ENCODE measurements at regions not wholly inside any gene's neighbourhood (a gene's known extent, or its start where the extent isn't known, plus 50 kb on each side); places are given as distances from the start of the nearest gene placed in this dataset.
"Not testable (repeated sequence)": the region's sequence is repeated elsewhere in the genome, so short reads cannot be mapped to it uniquely, and the experiment has no call there.

DNA sequence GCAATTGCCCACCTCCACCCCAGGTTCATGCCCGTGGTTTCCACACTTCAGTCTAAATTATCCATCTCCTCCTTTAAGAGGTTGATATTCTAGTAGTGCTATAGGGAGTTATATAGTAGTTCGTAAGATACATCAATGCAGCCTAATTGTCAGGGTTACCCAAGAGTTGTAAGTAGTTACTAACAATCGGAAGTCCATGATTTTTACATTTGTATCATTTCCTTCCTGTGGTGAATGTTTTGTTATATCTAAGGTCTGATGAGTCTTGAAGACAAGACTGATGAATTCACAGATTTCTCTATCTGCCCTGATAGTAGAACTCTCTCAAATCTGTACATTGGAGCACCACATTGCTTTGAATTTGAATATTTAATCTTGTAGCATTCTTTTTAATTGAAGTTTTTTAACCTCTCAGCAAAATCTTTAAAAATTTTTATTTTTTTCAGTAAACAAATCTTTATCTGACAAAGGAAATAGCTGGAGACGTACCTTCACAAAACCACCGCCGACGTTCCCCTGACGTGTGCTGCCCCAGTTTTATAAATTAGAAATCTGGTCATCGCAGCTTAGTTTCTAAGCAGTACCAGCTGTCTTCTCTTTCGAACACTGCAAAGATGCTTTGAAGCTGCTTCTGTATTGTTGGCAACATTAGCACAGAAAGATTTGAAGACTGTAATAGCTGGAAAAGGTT, 264.5 kb downstream of the SOCS6 start:
- DNase-seq = peak; percentile 81

DNA sequence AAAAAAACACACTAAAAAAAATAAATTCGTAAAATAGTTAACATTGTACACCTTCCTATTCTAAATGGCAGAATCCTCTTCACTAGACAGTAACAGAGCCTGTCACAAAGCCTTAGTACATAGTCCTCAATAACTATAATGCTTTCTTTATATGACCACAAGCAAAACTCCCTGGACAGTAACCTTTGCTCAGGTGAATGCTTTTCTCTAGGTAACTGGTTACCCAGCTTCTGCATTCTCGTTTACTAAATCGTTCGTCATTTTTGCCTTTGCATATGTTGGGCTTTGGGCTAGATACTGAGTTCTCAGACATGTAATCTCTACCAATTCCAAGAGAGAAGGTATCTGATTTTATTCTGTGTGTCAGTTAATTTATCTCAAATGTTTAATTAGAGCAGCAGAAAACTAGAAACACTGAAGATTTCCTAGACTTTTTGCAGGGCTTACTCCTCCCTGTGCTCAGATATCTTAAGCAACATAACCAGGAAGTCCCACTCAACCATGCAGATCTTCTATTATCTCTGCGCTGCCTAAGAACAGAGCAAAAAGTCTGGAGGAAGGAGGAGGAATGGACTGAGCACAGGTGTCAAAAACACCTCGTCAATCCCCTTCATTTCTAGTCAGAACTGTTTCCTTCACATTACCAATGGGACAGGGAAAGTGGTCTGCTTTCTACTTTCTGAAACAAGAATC, 247.7 kb downstream of the SOCS6 start:
- no peak for DNase-seq

DNA sequence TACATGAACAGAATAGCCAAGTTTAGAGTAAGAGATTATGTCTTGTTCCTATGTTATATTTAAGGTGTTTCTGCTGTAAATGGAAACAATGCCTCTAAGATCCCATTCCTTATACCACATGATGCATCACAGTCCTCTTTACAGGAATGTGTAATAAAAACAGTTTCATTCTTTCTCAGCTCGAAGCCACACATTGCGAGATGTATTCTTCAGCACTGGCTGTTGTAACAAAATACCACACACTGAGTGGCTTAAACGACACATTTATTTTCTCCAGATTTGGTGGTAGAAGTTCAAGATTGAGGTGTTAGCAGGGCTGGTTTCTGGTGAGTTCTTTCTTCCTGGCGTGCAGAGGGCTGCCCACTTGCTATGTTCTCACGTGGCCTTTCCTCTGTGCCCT, 246.2 kb downstream of the SOCS6 start:
- DNase-seq = no peak

DNA sequence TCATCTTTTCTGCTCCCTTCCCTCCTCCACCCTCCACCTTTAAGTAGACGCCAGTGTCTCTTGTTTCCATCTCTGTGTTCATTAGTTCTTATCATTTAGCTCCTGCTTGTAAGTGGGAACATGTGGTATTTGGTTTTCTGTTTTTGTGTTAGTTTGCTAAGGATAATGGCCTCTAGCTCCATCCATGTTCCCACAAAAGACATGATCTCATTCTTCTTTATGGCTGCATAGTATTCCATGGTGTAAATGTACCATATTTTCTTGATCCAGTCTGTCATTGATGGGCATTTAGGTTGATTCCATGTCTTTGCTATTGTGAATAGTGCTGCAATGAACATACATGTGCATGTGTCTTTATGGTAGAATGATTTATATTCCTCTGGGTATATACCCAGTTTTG, 236.5 kb downstream of the SOCS6 start:
- DNase-seq = not testable (repeated sequence)

DNA sequence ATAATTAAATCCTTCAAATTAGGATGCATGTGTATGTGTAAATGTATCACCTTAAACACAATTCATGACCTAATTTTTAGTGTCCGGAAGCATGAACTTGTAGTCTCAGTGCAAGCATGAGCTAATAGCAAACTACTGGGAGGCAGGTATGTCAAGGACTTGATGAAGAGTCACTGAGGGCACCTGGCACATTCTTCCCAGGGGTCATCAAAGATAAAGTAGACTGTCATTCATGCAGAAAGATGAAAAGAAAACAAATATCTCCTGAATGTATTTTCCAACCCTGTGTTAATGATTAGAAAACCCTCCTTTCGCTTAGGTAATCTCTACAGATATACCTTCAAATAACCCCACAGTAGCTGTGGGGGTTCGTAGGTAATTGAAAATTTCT, 234.9 kb downstream of the SOCS6 start:
- DNase-seq = no peak

DNA sequence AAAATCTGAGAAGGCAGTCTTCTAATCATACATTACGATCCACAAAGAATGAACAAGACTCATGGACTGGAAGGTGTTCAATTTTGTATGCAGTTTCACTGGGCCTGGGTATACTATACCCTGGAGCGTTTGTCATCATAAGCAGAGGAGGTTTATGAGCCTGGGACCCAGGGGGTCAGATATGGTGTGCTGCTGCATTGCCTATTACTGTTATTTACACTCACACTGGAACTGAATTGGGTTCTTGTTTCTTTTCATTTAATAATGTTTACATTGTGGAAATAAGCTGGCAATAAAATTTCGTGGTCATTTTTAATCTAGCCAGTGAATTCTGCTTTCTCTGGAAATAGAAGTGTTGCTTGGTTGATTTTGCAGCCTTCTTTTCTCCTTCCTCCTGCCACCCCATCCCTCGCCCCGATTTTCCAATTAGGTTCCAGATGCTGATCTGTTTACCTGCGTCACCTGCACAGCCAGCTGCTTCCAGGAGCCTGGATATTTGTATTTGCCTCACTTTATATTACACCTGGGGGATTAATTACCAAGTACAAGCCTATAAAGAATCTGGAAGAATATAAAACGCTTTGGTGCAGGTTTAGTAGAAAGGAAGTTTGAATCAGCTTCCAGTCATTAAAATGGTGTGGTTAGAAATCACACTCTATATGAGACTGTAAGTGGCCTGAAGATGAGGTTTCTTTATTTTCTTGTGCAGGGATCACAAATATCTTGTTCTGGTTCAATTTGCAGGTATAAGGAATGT, 234.4 kb downstream of the SOCS6 start:
- peak; percentile 87 for DNase-seq

DNA sequence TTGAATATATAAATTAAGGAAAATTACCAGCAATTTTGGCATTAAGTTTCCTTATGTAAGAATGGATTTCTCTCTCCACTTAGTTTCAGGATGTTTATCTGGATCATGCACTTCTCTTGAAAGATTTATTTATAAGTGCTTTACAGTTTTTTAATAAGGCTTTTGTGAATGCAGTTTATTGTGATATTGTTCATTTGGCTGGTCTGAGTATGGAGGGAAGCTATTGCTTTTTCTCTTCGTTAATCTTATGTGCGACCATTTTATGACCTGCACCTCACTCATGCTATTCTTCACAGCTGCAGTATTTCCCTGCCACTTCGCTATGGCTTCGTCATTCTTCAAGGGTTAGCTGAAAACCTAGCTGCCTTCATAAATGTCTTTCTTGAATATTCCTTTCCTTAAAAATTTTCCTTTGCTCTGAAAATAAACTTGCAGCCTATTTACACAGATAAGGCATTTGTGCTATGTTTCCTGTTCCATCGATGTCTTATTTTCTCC, 233.4 kb downstream of the SOCS6 start:
- DNase-seq = peak; percentile 14

DNA sequence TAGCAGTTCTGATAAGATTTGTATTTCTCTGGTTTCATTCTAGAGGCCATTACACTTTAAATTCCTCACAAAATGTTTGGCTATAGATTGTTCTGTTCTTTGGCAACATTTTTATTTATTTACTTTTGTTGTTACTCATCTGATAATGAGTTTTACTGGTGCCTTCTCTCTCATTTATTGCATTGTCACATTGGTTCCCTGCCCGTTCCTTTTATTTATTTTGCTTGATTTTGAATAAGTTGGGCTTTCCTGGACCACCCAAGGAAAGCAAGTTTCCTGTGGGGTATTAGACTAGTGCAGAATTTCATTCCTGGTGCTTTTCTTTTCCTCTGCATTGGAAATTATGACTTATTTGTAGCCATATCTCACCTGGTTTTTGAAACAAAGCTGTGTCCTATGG, 232.0 kb downstream of the SOCS6 start:
- DNase-seq = no peak

DNA sequence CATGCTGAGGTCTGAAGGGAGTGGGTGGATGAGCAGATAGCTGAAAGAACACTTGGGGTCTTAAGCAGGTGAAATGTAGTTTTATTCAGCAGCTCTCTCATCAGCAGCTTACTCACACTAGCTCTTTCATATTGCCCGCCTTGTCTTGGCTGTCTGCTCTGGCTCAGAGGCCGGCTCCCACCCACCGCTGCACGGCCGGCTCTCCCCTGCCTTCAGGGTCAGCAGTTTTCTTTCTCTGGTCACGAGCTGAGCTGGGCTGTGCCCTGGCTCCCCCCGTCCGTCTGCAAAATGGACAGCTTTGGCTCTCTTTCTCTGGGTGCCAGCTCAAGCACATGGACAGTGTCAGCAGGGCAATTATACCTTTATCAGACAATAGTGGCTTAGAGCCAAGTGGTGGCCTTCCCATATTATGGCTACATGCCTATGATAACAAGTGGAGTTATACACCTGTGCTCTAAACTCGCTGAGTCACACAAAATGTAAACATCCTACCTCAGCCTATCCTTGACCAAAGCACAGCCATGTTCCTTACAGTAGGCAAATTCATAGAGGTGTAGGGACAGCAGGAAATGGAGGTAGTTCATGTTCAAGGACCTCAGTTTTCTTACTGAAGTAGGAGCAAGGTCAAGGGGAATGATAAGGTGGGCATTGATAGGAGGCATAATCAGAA, 224.8 kb downstream of the SOCS6 start:
- no peak for DNase-seq

DNA sequence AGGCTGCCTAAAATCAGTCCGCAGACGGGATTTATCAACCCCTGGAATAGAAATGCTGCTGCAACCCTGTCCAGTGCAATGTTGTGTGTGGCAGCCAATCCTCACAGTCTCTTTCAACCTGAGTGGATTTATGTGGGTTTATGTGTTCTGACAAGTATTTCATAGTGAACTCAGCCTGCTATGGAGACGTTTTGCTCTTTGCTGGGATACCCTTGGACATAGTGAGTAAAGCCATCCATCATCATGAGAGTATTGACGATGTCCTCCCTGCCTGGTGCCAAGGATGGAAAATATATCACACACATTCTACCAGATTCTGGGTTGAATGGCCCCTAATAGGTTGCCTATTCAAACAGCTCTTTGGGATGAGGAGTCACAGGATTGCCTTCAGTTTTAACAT, 219.1 kb downstream of the SOCS6 start:
- DNase-seq = no peak

DNA sequence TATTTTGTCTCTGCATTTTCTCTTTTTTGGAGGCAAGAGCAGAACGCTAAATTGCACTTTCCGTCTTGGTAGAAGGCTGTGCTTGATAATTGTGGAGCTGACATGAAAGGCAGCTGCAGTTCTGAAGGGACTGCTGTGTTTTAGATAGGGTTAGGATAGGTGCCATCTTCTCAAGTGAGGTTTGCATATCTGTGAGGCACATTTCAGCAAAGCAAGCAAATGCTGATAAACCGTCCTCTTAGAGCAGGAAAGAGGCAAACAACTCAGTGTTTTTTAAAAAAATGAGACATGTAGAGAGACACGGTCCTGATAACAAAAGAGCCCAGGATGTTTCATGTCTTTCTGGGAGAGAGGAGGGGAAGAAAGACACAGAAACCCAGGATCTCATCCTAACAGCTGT, 217.7 kb downstream of the SOCS6 start:
- DNase-seq = no peak

DNA sequence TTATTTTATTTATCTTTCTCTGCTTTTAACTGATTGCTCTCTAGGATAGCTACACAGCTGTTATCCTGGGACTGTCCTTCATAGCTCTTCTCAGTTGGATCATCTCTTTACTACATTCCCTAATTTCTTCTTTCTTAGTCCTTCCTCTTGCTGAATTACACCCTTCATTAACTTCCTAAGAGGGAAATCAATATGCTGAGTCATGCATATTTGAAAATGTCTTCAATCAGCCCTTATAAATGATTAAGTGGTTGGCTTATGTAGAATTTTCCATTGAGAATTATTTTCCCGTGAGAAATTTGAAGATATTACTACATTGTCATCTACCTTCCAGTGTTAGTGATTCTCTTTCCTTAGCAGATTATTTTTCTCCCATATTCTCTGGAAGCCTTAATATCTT, 214.2 kb downstream of the SOCS6 start:
- DNase-seq = no peak

DNA sequence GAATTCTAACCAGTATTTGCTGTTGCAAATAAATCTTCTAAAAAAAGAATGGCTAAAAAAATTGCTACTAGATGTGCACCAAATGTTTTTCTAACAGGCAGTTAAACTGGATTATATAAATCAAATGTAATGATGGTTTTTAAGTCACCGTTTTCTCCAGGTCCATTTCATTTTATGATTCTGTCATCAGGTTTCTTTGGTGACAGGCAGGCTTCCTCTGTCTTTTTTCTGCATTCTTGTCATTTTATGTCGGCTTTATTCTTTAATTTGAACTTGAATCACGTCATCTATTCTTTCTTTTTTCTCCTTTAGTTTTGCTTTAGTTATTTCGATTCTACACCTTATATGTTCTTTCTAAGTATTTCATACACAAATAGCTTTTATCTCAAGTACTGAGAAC, 212.5 kb downstream of the SOCS6 start:
- no peak for DNase-seq

DNA sequence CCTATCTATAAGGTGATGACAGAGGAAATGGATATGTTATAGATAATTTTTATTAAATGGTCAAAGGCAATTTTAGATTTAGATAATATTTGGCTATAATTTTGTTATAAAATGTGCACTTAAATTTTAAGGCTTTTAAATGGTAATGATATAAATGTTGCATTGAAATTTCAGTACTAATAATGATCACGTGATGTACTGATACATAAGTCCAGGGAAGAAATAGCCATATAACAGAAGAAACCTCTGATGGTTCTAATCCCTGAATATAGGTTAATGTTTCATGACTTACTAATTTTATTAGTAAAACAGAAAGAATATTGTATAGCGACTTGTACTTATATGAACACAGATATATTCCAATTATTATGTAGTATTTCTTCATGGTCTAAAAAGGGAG, 211.9 kb downstream of the SOCS6 start:
- DNase-seq = no peak

DNA sequence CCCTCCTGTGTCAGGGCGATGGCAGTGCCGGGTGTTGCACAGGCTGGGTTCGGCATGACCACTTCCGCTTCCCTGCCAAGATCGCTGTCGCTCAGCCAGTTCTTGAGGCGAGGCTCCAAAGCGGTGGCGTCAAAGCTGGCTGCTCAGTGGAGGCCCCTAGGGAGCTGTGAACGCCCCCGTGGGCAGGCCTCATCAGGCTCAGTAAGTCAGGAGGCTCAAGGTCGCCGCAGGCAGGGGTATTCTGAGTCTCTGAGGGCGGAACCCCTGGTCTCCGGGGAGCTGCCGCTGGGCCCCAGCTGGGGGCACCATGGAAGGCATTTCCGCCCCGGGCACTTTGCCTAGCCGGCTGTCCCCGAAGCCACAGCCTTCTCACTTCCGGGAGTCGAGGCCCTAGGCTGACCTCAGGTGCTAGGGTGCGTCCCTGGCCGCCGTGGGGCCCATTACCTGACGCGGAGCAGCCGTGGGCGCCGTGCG, 210.4 kb downstream of the SOCS6 start:
- no peak for DNase-seq

DNA sequence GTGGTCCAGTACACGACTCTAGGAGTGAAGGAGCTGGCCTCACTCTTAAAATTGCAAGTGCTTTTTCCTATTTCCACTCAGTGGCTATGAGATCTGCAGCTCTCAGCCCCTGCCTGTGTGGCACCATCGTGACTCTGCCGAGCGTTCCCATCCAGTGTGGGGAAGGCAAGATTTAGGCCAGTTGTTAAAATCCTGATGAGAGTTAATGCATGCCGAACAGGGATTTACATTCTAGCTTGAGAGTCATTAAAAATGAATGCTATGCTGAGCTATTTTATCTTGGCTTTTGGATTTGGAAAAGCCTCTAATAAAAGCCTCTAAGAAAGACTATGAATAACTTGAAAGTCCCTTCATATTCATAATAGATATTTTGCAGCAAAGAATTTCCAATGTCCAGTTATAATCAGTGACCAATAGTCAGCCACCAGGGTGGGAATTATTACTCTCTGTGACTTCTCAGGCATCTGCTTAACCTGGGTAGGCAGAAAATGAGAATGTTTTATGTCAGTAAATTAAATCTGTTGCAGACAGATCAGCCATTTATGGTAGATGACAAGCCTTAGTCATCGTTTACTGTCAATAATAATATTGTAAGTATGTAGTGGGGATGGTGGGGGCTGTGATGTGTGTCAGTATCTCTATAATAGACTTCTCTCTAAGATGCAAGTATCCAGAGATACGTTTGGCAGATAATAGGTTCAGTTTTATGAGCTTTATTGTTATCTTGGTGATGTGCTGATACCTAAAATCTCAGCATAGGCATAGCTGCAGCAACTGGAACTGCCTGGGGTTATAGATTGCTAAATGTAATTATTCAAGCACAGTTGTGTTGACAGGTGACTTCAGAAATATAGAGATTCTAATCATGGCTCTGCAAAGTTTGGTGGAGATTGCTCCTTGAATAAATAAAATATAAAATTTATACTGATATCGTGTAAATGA, 207.8 kb downstream of the SOCS6 start:
- DNase-seq = no peak

DNA sequence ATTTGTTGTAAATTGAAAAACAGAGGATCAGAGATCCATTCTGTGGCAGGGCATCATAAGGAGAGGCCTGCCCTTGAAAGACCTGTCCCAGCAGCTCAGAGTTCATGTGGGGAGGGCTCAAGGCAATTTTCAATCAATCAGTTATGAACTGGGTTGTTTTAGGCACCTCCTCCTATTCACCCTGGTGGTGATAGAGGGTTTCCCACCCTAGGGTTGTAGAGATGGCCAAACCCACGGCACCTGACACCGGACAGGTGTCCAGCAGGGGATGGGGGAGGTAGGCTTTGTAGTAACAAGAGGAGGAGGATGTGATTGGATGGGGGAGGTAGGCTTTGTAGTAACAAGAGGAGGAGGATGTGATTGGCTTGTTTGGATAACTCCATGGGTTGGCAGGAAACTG, 205.7 kb downstream of the SOCS6 start:
- DNase-seq = no peak

DNA sequence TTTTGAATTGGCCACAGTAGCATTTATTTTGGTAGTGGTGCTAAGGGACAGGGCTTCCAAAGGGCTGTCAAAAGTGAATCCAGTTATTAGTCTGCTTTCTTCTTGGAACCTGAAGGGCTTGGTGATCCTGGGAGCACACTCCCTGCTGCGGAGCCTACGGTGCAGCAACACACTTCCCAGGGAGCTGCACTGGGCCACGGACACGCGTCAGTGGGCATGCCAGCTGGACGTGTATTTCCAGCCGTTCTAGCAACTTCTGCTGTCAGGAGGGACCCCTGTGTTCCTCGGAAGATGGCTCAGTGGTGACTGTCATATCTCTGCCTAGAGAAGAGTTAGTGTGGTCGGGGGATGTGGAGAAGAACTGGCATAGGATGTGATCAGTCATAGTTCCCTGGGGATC, 204.6 kb downstream of the SOCS6 start:
- no peak for DNase-seq

DNA sequence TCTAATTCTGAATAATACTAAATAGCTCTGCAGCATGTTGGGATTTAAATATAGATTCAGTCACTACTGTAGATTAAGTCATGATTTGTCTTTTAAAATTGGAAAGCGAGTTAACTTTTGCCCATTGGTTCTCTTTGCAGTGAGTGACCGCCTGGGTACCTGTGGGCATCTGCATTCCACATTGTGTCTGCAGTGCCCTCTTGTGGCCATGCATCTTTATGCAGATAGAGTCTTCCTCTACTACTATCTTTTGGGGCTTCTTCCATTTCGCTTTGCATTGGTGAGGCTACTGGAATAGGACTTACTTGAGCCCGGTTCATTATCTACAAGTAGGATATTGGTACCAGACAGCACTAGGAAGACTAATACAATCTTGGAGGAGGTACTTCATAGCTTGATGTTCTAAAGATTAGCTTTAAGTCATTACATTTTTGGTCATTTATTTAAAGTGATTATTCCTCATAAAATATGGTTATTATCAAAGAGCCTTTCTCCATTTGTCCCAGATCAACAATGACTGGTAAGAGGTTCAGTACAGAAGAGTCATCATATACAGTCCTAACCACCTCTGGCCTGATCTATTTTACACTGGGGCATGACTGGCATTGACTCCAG, 203.0 kb downstream of the SOCS6 start:
- peak; percentile 46 for DNase-seq

DNA sequence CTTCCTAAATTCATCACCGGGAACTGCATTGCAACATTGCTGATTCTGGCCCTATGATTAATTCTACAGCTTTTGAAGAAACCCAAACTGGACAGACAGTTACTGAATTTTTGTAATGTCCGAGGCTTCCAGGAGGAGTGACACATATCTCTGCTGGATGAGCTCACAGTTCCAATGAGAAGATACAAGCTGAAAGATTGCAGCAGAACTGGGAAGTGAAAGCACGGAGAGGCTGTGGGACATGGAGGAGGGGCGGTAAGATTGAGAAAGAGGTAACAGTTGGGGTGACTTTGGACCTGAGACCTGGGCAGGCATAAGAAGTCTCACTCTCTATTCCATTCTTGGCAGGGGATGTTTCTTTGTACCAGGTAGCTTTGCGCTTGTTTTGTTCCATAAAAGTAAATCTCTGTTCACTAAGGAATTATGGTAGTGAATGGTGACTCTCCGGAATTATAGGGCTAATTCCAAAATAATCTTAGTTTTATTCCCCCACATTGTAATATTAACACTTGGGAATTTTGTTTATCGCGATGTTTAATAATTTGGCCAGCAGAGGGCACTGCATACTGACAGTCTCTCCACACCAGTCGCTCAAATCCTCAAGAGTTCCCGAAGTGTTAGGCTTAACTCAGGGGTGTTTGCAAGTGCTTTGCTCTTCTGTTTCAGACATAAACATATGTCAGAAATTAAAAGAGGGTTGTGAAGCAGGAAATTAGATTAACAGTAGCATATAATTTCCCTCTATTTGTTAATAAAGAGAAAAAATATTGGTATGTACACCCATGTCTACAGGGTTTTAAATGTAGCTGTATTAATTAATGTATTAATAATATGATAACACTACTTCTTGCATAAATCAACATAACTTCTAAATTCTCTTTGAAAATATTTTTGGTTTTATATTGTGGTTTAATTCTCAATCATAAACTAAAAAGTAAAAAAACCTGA, 201.4 kb downstream of the SOCS6 start:
- DNase-seq = peak; percentile 73

All from NCI-H748 treated with DMSO at 0.1 percent for 48 hours (cell line).